GM12878 (cell line): ENCODE measurements at regions not wholly inside any gene's neighbourhood (a gene's known extent, or its start where the extent isn't known, plus 50 kb on each side); places are given as distances from the start of the nearest gene placed in this dataset.

Source experiments
- ATAC-seq: fragments of 200-7000 bp; cut with Tn5 transposase; 3 replicates; pipeline ENCODE4 v1.9.1; 2020; ENCODE audit warnings: mild to moderate bottlenecking, moderate library complexity
- BruUV-seq: library from RNA; stranded (reverse); fragments of 400-500 nt; replicated peaks from 2 replicates; lab custom pipeline; 2021; lab: Mats Ljungman, UMichigan
- CTCF ChIA-PET: fragments of 300-600 bp; sonication (Branson Sonifier 250); formaldehyde crosslinking; extraction: SDS; loops from one replicate; lab custom pipeline; 2021; ENCODE audit warnings: inconsistent platforms; lab: Yijun Ruan, JAX
- POLR2A ChIA-PET: fragments of 350-600 bp; formaldehyde crosslinking; extraction: SDS; loops from one replicate; lab custom pipeline; 2021; ENCODE audit warnings: inconsistent platforms; lab: Charles Lee
- RAD21 ChIA-PET: fragments of 300-600 bp; sonication (Branson Sonifier 250); formaldehyde crosslinking; loops from one replicate; lab custom pipeline; 2023; ENCODE audit warnings: antibody characterized with exemption; ENCODE audit not compliant: unreplicated experiment; lab: Charles Lee
- SMC1A ChIA-PET: fragments of 300-600 bp; sonication (Branson Sonifier 250); formaldehyde crosslinking; loops from one replicate; lab custom pipeline; 2023; ENCODE audit not compliant: unreplicated experiment, uncharacterized antibody; lab: Charles Lee
- DNase-seq: peaks from one replicate; pipeline ENCODE4 v3.0.0-alpha.2; 2011; ENCODE audit warnings: low read depth, low spot score
- FAIRE-seq: peaks from 3 replicates; lab custom pipeline; 2011; peaks lifted over from hg19 to GRCh38; lab: Jason Lieb, UNC
- H2AFZ ChIP-seq: 2 replicates; pipeline ENCODE4 v1.6.0; 2011; ENCODE audit warnings: low read depth, low read length, control low read depth; ENCODE audit not compliant: control insufficient read depth
- H3K27ac ChIP-seq: 2 replicates; pipeline ENCODE4 v1.5.1; 2011; ENCODE audit warnings: control low read depth; ENCODE audit not compliant: control insufficient read depth, insufficient read depth
- H3K27me3 ChIP-seq, 2 experiments: replicated peaks in 1 of 2; 2 replicates each; pipeline versions ENCODE4 v1.6.0 to v1.6.1; 2011; ENCODE audit warnings: low read length in 1 of 2; ENCODE audit not compliant: control insufficient read depth in 2 of 2, insufficient read depth in 2 of 2
- H3K36me3 ChIP-seq, 2 experiments: 2 replicates each; pipeline ENCODE4 v1.5.1; 2011; ENCODE audit warnings: low read length in 1 of 2; ENCODE audit not compliant: control insufficient read depth in 2 of 2, insufficient read depth in 2 of 2
- H3K4me1 ChIP-seq: 2 replicates; pipeline ENCODE4 v1.6.1; 2011; ENCODE audit warnings: mild to moderate bottlenecking, low read length, moderate library complexity, mixed read lengths; ENCODE audit not compliant: control insufficient read depth, insufficient read depth
- H3K4me2 ChIP-seq: 2 replicates; pipeline ENCODE4 v1.6.0; 2011; ENCODE audit warnings: control low read depth; ENCODE audit not compliant: control insufficient read depth, insufficient read depth
- H3K4me3 ChIP-seq: fragments of 200-600 bp; sonication (generic); 2 replicates; pipeline ENCODE4 v1.5.1; 2016
- H3K79me2 ChIP-seq: 2 replicates; pipeline ENCODE4 v1.6.0; 2011; ENCODE audit warnings: low read length; ENCODE audit not compliant: control insufficient read depth, insufficient read depth
- H3K9ac ChIP-seq: 2 replicates; pipeline ENCODE4 v1.8.0; 2011; ENCODE audit warnings: low read length, control low read depth, mixed read lengths; ENCODE audit not compliant: control insufficient read depth, insufficient read depth
- H3K9me3 ChIP-seq: replicated peaks from 3 replicates; pipeline ENCODE4 v1.5.1; 2011; ENCODE audit warnings: mild to moderate bottlenecking, low read length; ENCODE audit not compliant: control insufficient read depth, insufficient read depth
- H4K20me1 ChIP-seq: 2 replicates; pipeline ENCODE4 v1.6.0; 2011; ENCODE audit not compliant: control insufficient read depth, insufficient read depth
- BCL11A ChIP-seq: IDR thresholded peaks from 2 replicates; pipeline ENCODE4 v1.6.1; 2011; ENCODE audit warnings: low read depth, low read length
- CBX3 ChIP-seq: fragments of 200-600 bp; sonication (generic); IDR thresholded peaks from 2 replicates; pipeline ENCODE4 v1.6.1; 2016; ENCODE audit warnings: low read depth, borderline replicate concordance
- ESRRA ChIP-seq: IDR thresholded peaks from 2 replicates; pipeline ENCODE4 v1.6.1; 2012; ENCODE audit warnings: mild to moderate bottlenecking, low read length, improper control_type of control experiment
- FOXK2 ChIP-seq: fragments of 450-650 bp; IDR thresholded peaks from 2 replicates; pipeline ENCODE4 v1.6.1; 2017; ENCODE audit warnings: mild to moderate bottlenecking, moderate library complexity
- IRF4 ChIP-seq: IDR thresholded peaks from 2 replicates; pipeline ENCODE4 v1.6.1; 2011; ENCODE audit warnings: low read depth, low read length
- KAT2A ChIP-seq: conservative IDR thresholded peaks from 2 replicates; pipeline ENCODE4 v1.6.1; 2011; ENCODE audit warnings: low read depth, low read length; ENCODE audit not compliant: control insufficient read depth
- NKRF ChIP-seq: fragments of 450-650 bp; conservative IDR thresholded peaks from 2 replicates; pipeline ENCODE4 v1.6.1; 2017; ENCODE audit warnings: mild to moderate bottlenecking, moderate library complexity
- PRDM15 ChIP-seq: fragments of 450-650 bp; formaldehyde crosslinking; IDR thresholded peaks from 2 replicates; pipeline ENCODE4 v1.4.0; 2020; ENCODE audit warnings: mild to moderate bottlenecking, moderate library complexity
- STAT3 ChIP-seq: IDR thresholded peaks from 2 replicates; pipeline ENCODE4 v1.6.1; 2011; ENCODE audit warnings: low read depth, low read length, improper control_type of control experiment
- TAF1 ChIP-seq: IDR thresholded peaks from 2 replicates; pipeline ENCODE4 v1.6.1; 2011; ENCODE audit warnings: mild to moderate bottlenecking, low read depth, low read length, borderline replicate concordance
- ZBTB11 ChIP-seq: fragments of 450-650 bp; formaldehyde crosslinking; IDR thresholded peaks from 2 replicates; pipeline ENCODE4 v1.5.0; 2022; ENCODE audit warnings: mild to moderate bottlenecking, missing genetic modification characterization
- WGBS: methylation state at CpG from one replicate; pipeline ENCODE4 v1.1.6; 2016; ENCODE audit warnings: low lambda C conversion rate; ENCODE audit not compliant: insufficient replicate concordance, insufficient coverage; ENCODE audit errors: missing lambda C conversion rate; 5-methylcytosine and 5-hydroxymethylcytosine counted together
- in situ Hi-C: fragments of 300-500 bp; cut with MboI; formaldehyde crosslinking; loops from 9 replicates; pipeline ENCODE4 v1.14.3; 2018; ENCODE audit warnings: mixed read lengths
- intact Hi-C: fragments of 100-400 bp; cut with micrococcal nuclease; formaldehyde crosslinking; loops from one replicate; pipeline ENCODE4 v1.14.2; 2022; ENCODE audit not compliant: unreplicated experiment

GRCh38 chr5:99878830-99879229 is 656.3 kb upstream of the FAM174A start (continued):
- TF ChIP-seq ZBTB11 (CRISPR knock-in tag) (no peak), KAT2A (no peak), PRDM15 (no peak)
- TF ChIP-seq, all 136 proteins: peak for 0

GRCh38 chr5:99866740-99867139 is 668.4 kb upstream of the FAM174A start:
- Histone ChIP-seq H3K9me3 (no peaks in the 10 kb centered on the region), H3K4me2 (no peak overlapping the region), H3K27me3 (no peaks in the 10 kb centered on the region), H3K9ac (no peak overlapping the region), H3K36me3 (no peaks in the 10 kb centered on the region), H4K20me1 (no peaks in the 10 kb centered on the region), H3K27ac (no peak overlapping the region), H2AFZ (no peak overlapping the region), H3K4me1 (no peaks in the 10 kb centered on the region), H3K79me2 (no peaks in the 10 kb centered on the region), H3K4me3 (no peak overlapping the region)
- intact Hi-C loops (no loop called here), in situ Hi-C loops (no loop called here)
- RAD21 ChIA-PET: no interaction called here
- SMC1A ChIA-PET: no interaction called here
- FAIRE-seq (no peak), ATAC-seq (peak; percentile 81), DNase-seq (no peak)
- CTCF ChIA-PET: no interaction called here
- POLR2A ChIA-PET: no interaction called here
- 4% methylated on average over 2 of the region's 2 CpGs for WGBS
- no TSS peak for BruUV-seq
- TF ChIP-seq BCL11A (peak; percentile 49; the same call in 1 of the 2 replicates), STAT3 (no peak), NKRF (no peak), TAF1 (no peak), IRF4 (peak; percentile 61; the same call in 1 of the 2 replicates), CBX3 (no peak), FOXK2 (no peak), ESRRA (no peak)
